ENCODE measurements at regions not wholly inside any gene's neighbourhood (a gene's known extent, or its start where the extent isn't known, plus 50 kb on each side); places are given as distances from the start of the nearest gene placed in this dataset.

DNA sequence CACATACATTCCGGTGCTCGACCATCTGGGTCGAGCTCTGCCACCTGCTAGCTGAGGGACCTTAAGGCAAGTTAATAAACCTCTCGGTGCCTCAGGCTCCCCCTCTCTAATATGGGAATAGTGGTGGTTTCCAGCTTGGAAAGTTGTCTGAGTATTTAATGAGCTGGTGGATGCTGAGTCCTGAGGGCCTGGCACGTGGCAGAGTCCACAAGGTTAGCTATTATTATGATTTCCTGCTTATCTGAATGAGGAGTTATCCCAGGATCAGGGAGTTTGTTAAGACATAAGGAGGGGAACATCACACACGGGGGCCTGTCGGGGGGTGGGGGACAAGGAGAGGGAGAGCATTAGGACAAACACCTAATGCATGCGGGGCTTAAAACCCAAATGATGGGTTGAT, 80.1 kb upstream of the SLC22A23 start:
- Histone ChIP-seq H3K9me3 (no peaks in the 10 kb centered on the region), H3K4me3 (ENCODE audit: low read depth, low read length) (no peak overlapping the region), H3K27me3 (peaks cover 32% of the 10 kb centered on the region), H3K4me1 (no peaks in the 10 kb centered on the region), H3K36me3 (no peaks in the 10 kb centered on the region)
- no peak for DNase-seq
- TF ChIP-seq, protein P1, sequence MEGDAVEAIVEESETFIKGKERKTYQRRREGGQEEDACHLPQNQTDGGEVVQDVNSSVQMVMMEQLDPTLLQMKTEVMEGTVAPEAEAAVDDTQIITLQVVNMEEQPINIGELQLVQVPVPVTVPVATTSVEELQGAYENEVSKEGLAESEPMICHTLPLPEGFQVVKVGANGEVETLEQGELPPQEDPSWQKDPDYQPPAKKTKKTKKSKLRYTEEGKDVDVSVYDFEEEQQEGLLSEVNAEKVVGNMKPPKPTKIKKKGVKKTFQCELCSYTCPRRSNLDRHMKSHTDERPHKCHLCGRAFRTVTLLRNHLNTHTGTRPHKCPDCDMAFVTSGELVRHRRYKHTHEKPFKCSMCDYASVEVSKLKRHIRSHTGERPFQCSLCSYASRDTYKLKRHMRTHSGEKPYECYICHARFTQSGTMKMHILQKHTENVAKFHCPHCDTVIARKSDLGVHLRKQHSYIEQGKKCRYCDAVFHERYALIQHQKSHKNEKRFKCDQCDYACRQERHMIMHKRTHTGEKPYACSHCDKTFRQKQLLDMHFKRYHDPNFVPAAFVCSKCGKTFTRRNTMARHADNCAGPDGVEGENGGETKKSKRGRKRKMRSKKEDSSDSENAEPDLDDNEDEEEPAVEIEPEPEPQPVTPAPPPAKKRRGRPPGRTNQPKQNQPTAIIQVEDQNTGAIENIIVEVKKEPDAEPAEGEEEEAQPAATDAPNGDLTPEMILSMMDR (IDR thresholded peaks at IDR 0.05; ENCODE audit: low read depth, low read length) = no peak

DNA sequence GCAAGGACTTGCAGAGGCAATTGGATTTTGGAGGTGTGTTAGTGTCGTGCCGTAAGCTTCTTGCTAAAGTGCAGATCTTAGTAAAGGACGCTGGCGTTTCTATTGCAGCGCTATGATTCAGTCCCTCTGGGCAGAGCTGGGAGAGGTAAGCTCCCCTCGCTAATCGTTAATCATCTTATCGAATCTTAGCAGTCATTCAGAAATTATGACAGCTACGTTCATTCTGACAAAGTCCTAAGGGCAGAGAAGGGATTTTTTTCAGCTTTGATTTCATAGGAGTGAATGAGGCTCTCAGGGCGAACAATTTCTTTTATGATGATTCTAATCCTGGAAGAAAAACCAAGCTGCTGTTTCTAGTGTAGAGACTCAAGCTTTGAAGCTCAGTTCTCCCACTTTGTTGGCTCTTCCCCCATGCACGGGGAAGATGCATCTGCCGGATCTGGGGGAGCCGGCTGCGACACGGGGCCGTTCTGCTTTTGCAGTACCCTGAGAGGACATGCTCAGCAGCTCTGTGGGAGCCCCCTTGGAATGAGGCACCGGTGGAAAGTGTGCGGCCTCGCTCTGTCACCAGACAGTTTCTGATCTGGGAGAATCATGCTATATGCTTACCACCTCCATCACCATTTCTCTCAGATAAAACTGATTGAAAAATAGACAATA, 79.1 kb upstream of the SLC22A23 start:
- Histone ChIP-seq H3K4me1 (no peaks in the 10 kb centered on the region), H3K4me3 (ENCODE audit: low read depth, low read length) (no peak overlapping the region), H3K36me3 (no peaks in the 10 kb centered on the region), H3K27me3 (peaks cover 29% of the 10 kb centered on the region), H3K9me3 (no peaks in the 10 kb centered on the region)
- DNase-seq = no peak
- TF ChIP-seq, protein P1 (IDR thresholded peaks at IDR 0.05; ENCODE audit: low read depth, low read length) = no peak

GRCh38 chr6:3535033-3535775, 78.4 kb upstream of the SLC22A23 start:
- TF ChIP-seq, protein P1 (IDR thresholded peaks at IDR 0.05; ENCODE audit: low read depth, low read length) = no peak
- DNase-seq = no peak
- Histone ChIP-seq H3K9me3 (no peaks in the 10 kb centered on the region), H3K4me3 (ENCODE audit: low read depth, low read length) (no peak overlapping the region), H3K4me1 (no peaks in the 10 kb centered on the region), H3K36me3 (no peaks in the 10 kb centered on the region), H3K27me3 (peaks cover 27% of the 10 kb centered on the region)

DNA sequence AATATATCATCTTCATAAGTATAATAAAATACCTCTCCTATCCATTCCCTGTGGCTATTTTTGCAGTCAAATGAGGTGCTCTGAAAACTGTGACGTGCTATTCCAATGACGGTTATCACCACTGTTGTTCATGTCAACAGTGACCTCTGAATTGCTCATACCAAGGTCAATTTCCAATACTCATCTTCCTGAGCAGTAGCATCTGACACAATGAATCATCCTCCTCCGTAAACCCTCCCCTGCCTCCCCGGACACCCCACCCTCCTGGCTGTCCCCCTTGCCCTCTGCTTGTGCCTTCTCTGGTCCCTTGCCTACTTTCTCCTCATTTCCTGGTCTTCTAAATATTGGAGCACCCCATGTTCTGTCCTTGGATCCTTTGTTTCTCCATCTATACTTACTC, 77.7 kb upstream of the SLC22A23 start:
- H3K9me3 ChIP-seq = no peaks in the 10 kb centered on the region
- H3K27me3 ChIP-seq = peaks cover 27% of the 10 kb centered on the region
- no peaks in the 10 kb centered on the region for H3K4me1 ChIP-seq
- no peak overlapping the region for H3K4me3 ChIP-seq (ENCODE audit: low read depth, low read length)
- TF ChIP-seq, protein P1 (IDR thresholded peaks at IDR 0.05; ENCODE audit: low read depth, low read length) = no peak
- DNase-seq = no peak
- H3K36me3 ChIP-seq = no peaks in the 10 kb centered on the region

DNA sequence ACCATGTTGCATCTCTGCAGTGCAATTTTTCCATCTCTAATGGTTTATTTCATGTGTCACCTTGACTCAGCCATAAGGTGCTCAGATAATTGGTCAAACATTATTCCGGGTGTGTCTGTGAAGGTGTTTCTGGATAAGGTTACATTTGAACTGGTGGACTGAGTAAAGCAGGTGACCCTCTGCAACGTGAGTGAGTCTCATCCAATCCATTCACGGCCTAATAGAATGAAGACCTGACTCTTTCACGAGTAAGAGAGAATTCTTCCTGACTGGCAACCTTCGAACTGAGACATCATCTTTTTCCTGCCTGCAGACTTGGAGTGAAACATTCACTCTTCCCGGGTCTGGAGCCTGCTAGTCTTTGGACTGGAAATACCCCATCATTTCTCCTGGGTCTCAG, 77.1 kb upstream of the SLC22A23 start:
- no peak for DNase-seq
- Histone ChIP-seq H3K27me3 (peaks cover 27% of the 10 kb centered on the region), H3K36me3 (no peaks in the 10 kb centered on the region), H3K4me1 (no peaks in the 10 kb centered on the region), H3K4me3 (ENCODE audit: low read depth, low read length) (no peak overlapping the region), H3K9me3 (no peaks in the 10 kb centered on the region)
- TF ChIP-seq, protein P1 (IDR thresholded peaks at IDR 0.05; ENCODE audit: low read depth, low read length) = no peak

- Histone ChIP-seq H3K27me3 (peaks cover 27% of the 10 kb centered on the region), H3K36me3 (no peaks in the 10 kb centered on the region), H3K4me1 (no peaks in the 10 kb centered on the region), H3K4me3 (ENCODE audit: low read depth, low read length) (no peak overlapping the region), H3K9me3 (no peaks in the 10 kb centered on the region)
- no peak for DNase-seq
- TF ChIP-seq, protein P1 (IDR thresholded peaks at IDR 0.05; ENCODE audit: low read depth, low read length) = no peak
Observed at GRCh38 chr6:3532296-3532916, 75.6 kb upstream of the SLC22A23 start.
